Fibroblast of lung (primary cell): ENCODE measurements at regions not wholly inside any gene's neighbourhood (a gene's known extent, or its start where the extent isn't known, plus 50 kb on each side); places are given as distances from the start of the nearest gene placed in this dataset.

Experiments used
- CTCF ChIP-seq, 2 donors: IDR thresholded peaks in 1 of 2; conservative IDR thresholded peaks in 1 of 2; 1 replicate in 1 of 2; 2 replicates in 1 of 2; pipeline ENCODE4 v1.5.1; 2011 to 2012; ENCODE audit warnings: low read length in 2 of 2, control low read depth in 1 of 2, inconsistent platforms in 1 of 2, low read depth in 1 of 2, mild to moderate bottlenecking in 1 of 2
- EZH2 ChIP-seq: IDR thresholded peaks from 2 replicates; pipeline ENCODE4 v1.5.1; 2012; ENCODE audit warnings: low read length, control low read depth, mild to moderate bottlenecking; ENCODE audit errors: missing control alignments

GRCh38 chr2:49770919-49771318, 616.6 kb upstream of the FSHR start:
- TF ChIP-seq CTCF (conservative IDR thresholded peaks at IDR 0.05 in 1 of 2, IDR thresholded peaks at IDR 0.05 in 1 of 2; ENCODE audit: low read depth in 1 of 2, low read length in 2 of 2) = no peak
- TF ChIP-seq EZH2 = no peak
